Nucleus accumbens (tissue), 56 donors: ENCODE measurements at regions not wholly inside any gene's neighbourhood (a gene's known extent, or its start where the extent isn't known, plus 50 kb on each side); places are given as distances from the start of the nearest gene placed in this dataset.
"Not testable (repeated sequence)": the region's sequence is repeated elsewhere in the genome, so short reads cannot be mapped to it uniquely, and the experiment has no call there.

ENCODE experiments used
- DNase-seq, 56 donors: peaks; one replicate each; lab custom pipeline; 2025; lab: John Stamatoyannopoulos, UW

- DNase-seq, result no peak
Observed at GRCh38 chr14:83697099-83697498, 1832.8 kb upstream of the FLRT2 start.

- no peak for DNase-seq
Observed at GRCh38 chr14:83702619-83703018, 1827.3 kb upstream of the FLRT2 start.

GRCh38 chr14:83706231-83706954 is 1823.6 kb upstream of the FLRT2 start:
- no peak for DNase-seq

GRCh38 chr14:83707056-83707455 is 1822.9 kb upstream of the FLRT2 start:
- no peak for DNase-seq

- DNase-seq, result no peak
Observed at GRCh38 chr14:83709116-83709515, 1820.8 kb upstream of the FLRT2 start.

- no peak for DNase-seq
Observed at GRCh38 chr14:83711046-83711445, 1818.9 kb upstream of the FLRT2 start.

GRCh38 chr14:83712418-83713129 is 1817.4 kb upstream of the FLRT2 start:
- no peak for DNase-seq

- no peak for DNase-seq
Observed at GRCh38 chr14:83713732-83714131, 1816.2 kb upstream of the FLRT2 start.

- DNase-seq, result no peak
Observed at GRCh38 chr14:83714151-83714550, 1815.8 kb upstream of the FLRT2 start.

GRCh38 chr14:83719435-83719834 is 1810.5 kb upstream of the FLRT2 start:
- not testable (repeated sequence) for DNase-seq

GRCh38 chr14:83733670-83734069 is 1796.3 kb upstream of the FLRT2 start:
- no peak for DNase-seq

- no peak for DNase-seq
Observed at GRCh38 chr14:83734431-83734830, 1795.5 kb upstream of the FLRT2 start.

- DNase-seq, result no peak
Observed at GRCh38 chr14:83741269-83741668, 1788.7 kb upstream of the FLRT2 start.

- DNase-seq, result no peak
Observed at GRCh38 chr14:83744224-83744623, 1785.7 kb upstream of the FLRT2 start.

- no peak for DNase-seq
Observed at GRCh38 chr14:83744891-83745290, 1785.1 kb upstream of the FLRT2 start.

GRCh38 chr14:83746336-83746735 is 1783.6 kb upstream of the FLRT2 start:
- DNase-seq, result no peak

GRCh38 chr14:83757916-83758315 is 1772.0 kb upstream of the FLRT2 start:
- DNase-seq, result no peak

GRCh38 chr14:83764656-83765599 is 1765.0 kb upstream of the FLRT2 start:
- no peak for DNase-seq

GRCh38 chr14:83777516-83777915 is 1752.4 kb upstream of the FLRT2 start:
- DNase-seq, result no peak

- no peak for DNase-seq
Observed at GRCh38 chr14:83779266-83779665, 1750.7 kb upstream of the FLRT2 start.

- no peak for DNase-seq
Observed at GRCh38 chr14:83780321-83780720, 1749.6 kb upstream of the FLRT2 start.
